Activated T-cell treated with anti-CD3 and anti-CD28 coated beads, Interleukin-2, amount 50 U/mL, for 72 hours (primary cell): ENCODE measurements at regions not wholly inside any gene's neighbourhood (a gene's known extent, or its start where the extent isn't known, plus 50 kb on each side); places are given as distances from the start of the nearest gene placed in this dataset.
"Not testable (repeated sequence)": the region's sequence is repeated elsewhere in the genome, so short reads cannot be mapped to it uniquely, and the experiment has no call there.

Experiments
- ATAC-seq, 2 donors: fragments of 150-1000 bp; cut with Tn5 transposase; replicated peaks in 1 of 2; 2 replicates each; pipeline ENCODE4 v1.10.0; 2021; ENCODE audit warnings: moderate library complexity in 2 of 2, mild to moderate bottlenecking in 1 of 2
- DNase-seq, 2 donors: peaks; one replicate each; pipeline ENCODE4 v3.0.0; 2021 to 2022; ENCODE audit warnings: mixed read lengths in 1 of 2
- H3K27ac Mint-ChIP-seq: one replicate; pipeline ENCODE4 v1.8.0; 2022; ENCODE audit warnings: mild to moderate bottlenecking, moderate library complexity, mixed read lengths
- H3K27me3 Mint-ChIP-seq: one replicate; pipeline ENCODE4 v1.8.0; 2022; ENCODE audit warnings: low read depth, mixed read lengths
- H3K36me3 Mint-ChIP-seq, 2 donors: one replicate each; pipeline ENCODE4 v1.8.0; 2022; ENCODE audit warnings: mixed read lengths in 2 of 2, mild to moderate bottlenecking in 1 of 2; ENCODE audit not compliant: insufficient read depth in 2 of 2
- H3K4me1 Mint-ChIP-seq: one replicate; pipeline ENCODE4 v1.8.0; 2022; ENCODE audit warnings: low read depth, mixed read lengths
- H3K4me3 Mint-ChIP-seq, 2 donors: one replicate each; pipeline ENCODE4 v1.8.0; 2022; ENCODE audit warnings: mild to moderate bottlenecking in 2 of 2, mixed read lengths in 2 of 2, moderate library complexity in 2 of 2
- H3K9me3 Mint-ChIP-seq, 2 donors: one replicate each; pipeline ENCODE4 v1.8.0; 2022; ENCODE audit warnings: mixed read lengths in 2 of 2

GRCh38 chr6:99668036-99668705 lies 61.5 kb downstream of the PRDM13 start:
- no peak for ATAC-seq
- peaks cover 1% of the 10 kb centered on the region in 2 donors for H3K9me3 Mint-ChIP-seq
- no peaks in the 10 kb centered on the region for H3K36me3 Mint-ChIP-seq
- H3K27ac Mint-ChIP-seq: no peak overlapping the region
- DNase-seq: no peak
- H3K4me3 Mint-ChIP-seq: no peak overlapping the region
- peaks cover 11% of the 10 kb centered on the region for H3K27me3 Mint-ChIP-seq
- H3K4me1 Mint-ChIP-seq: no peaks in the 10 kb centered on the region

GRCh38 chr6:99689916-99690685 lies 83.5 kb downstream of the PRDM13 start:
- H3K36me3 Mint-ChIP-seq: no peaks in the 10 kb centered on the region
- H3K27me3 Mint-ChIP-seq: peaks cover 16% of the 10 kb centered on the region
- no peak overlapping the region for H3K27ac Mint-ChIP-seq
- peaks cover 3 to 4% of the 10 kb centered on the region in 2 donors for H3K9me3 Mint-ChIP-seq
- no peak overlapping the region for H3K4me3 Mint-ChIP-seq
- DNase-seq (no peak), ATAC-seq (no peak)
- no peaks in the 10 kb centered on the region for H3K4me1 Mint-ChIP-seq

DNA sequence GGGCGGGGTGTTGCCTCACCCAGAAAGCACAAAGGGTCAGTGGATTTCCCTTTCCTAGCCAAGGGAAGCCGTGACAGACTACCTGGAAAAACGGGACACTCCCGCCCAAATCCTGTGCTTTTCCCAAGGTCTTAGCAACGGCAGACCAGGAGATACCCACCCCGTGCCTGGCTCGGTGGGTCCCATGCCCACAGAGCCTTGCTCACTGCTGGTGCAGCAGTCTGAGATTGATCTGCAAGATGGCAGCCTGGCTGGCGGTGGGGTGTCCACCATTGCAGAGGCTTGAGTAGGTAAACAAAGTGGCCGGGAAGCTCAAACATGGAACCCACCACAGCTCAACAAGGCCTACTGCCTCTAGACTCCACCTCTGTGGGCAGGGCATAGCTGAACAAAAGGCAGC lies 95.7 kb downstream of the PRDM13 start:
- not testable (repeated sequence) for H3K4me1 Mint-ChIP-seq, H3K27ac Mint-ChIP-seq, H3K36me3 Mint-ChIP-seq, H3K27me3 Mint-ChIP-seq, ATAC-seq, H3K9me3 Mint-ChIP-seq, H3K4me3 Mint-ChIP-seq, DNase-seq

DNA sequence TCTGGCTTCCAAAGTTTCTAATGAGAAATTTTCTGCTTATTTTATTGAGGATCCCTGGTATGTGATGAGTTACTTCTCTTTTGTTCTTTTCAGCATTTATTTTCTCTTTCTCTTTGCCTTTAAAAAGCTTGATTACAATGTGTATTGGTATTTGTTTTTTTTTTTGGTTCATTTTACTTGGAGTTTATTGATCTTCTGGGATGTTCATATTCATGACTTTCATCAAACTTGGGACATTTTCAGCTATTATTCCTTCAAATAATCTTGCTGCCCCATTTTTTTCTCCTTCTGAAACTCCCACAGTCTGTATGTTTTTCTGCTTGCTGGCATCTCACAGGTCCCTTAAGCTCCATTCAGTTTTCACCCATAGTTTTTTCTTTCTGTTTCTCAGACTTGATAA lies 102.4 kb downstream of the PRDM13 start:
- no peaks in the 10 kb centered on the region for H3K27me3 Mint-ChIP-seq
- DNase-seq: no peak
- no peaks in the 10 kb centered on the region for H3K9me3 Mint-ChIP-seq
- no peak for ATAC-seq
- no peak overlapping the region for H3K27ac Mint-ChIP-seq
- no peak overlapping the region for H3K4me3 Mint-ChIP-seq
- H3K36me3 Mint-ChIP-seq: no peaks in the 10 kb centered on the region
- H3K4me1 Mint-ChIP-seq: no peaks in the 10 kb centered on the region

GRCh38 chr6:99711302-99711701 lies 104.7 kb downstream of the PRDM13 start:
- no peaks in the 10 kb centered on the region for H3K9me3 Mint-ChIP-seq
- ATAC-seq: no peak
- no peaks in the 10 kb centered on the region for H3K36me3 Mint-ChIP-seq
- H3K4me1 Mint-ChIP-seq: no peaks in the 10 kb centered on the region
- peaks cover 7% of the 10 kb centered on the region for H3K27me3 Mint-ChIP-seq
- H3K27ac Mint-ChIP-seq: no peak overlapping the region
- no peak for DNase-seq
- H3K4me3 Mint-ChIP-seq: no peak overlapping the region

DNA sequence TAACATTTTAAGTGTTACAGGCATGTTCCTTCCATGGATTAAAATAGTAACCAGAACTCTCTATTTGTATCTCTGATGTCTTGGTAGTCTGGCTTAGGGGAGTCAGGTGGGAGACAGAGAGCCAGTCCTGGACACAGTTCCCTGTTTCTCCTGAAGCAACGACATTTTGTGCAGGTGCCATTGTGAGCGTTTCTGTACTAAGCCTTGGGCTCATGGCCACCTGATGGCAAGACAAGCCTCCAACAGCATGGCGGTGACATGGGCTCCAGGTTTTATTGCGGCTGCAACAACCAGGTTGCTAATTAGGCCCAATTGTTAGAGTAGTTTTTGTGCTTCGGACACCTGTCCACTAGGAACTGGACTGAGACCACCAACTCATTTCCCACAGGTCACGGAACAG lies 105.3 kb downstream of the PRDM13 start:
- no peak for ATAC-seq
- Mint-ChIP-seq H3K36me3 (peaks cover 0 to 3% of the 10 kb centered on the region in 2 donors), H3K4me3 (no peak overlapping the region), H3K27ac (no peak overlapping the region), H3K9me3 (peaks cover 3 to 4% of the 10 kb centered on the region in 2 donors), H3K4me1 (no peaks in the 10 kb centered on the region), H3K27me3 (peaks cover 13% of the 10 kb centered on the region)
- DNase-seq: no peak

GRCh38 chr6:99712519-99712918 lies 105.9 kb downstream of the PRDM13 start:
- no peak for DNase-seq
- Mint-ChIP-seq H3K36me3 (peaks cover 0 to 3% of the 10 kb centered on the region in 2 donors), H3K9me3 (peaks cover 3 to 4% of the 10 kb centered on the region in 2 donors), H3K27me3 (peaks cover 19% of the 10 kb centered on the region), H3K27ac (no peak overlapping the region), H3K4me3 (no peak overlapping the region), H3K4me1 (no peaks in the 10 kb centered on the region)
- ATAC-seq: no peak

GRCh38 chr6:99722043-99722442 lies 115.4 kb downstream of the PRDM13 start:
- H3K36me3 Mint-ChIP-seq, DNase-seq, ATAC-seq, H3K4me3 Mint-ChIP-seq, H3K27ac Mint-ChIP-seq, H3K4me1 Mint-ChIP-seq, H3K9me3 Mint-ChIP-seq: not testable (repeated sequence)
- H3K27me3 Mint-ChIP-seq: peaks cover 40% of the 10 kb centered on the region

- not testable (repeated sequence) for H3K27ac Mint-ChIP-seq, DNase-seq, H3K4me3 Mint-ChIP-seq, H3K9me3 Mint-ChIP-seq, H3K4me1 Mint-ChIP-seq, H3K36me3 Mint-ChIP-seq, ATAC-seq
- peaks cover 17% of the 10 kb centered on the region for H3K27me3 Mint-ChIP-seq
Observed at GRCh38 chr6:99730237-99730636, 123.6 kb downstream of the PRDM13 start.

DNA sequence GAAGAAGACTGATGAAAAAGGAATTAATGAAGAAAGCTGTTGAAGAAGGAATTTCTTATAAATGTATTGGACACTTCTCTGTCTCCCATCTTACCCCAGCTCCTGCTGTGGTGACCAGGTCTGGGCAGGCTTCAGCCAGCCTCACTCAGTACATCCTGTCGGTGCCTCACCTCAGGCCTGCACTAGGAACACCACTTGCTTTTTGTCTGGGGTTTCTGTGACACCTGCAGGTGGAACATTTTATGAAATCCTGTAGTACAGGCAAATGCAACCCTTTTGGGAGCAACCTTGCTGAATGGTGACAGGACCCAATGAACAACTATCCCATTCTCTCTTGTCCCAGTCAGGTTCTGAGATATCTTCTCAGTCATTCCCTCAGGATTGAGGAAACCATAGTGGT lies 129.7 kb downstream of the PRDM13 start:
- no peak for DNase-seq

GRCh38 chr6:99739526-99739925 lies 132.9 kb downstream of the PRDM13 start:
- Mint-ChIP-seq H3K4me1 (no peaks in the 10 kb centered on the region), H3K4me3 (no peak overlapping the region), H3K27me3 (peaks cover 34% of the 10 kb centered on the region), H3K9me3 (no peaks in the 10 kb centered on the region), H3K36me3 (no peaks in the 10 kb centered on the region), H3K27ac (no peak overlapping the region)
- ATAC-seq (no peak), DNase-seq (no peak)

More for the DNA sequence above, 129.7 kb downstream of the PRDM13 start:
- H3K36me3 Mint-ChIP-seq: no peaks in the 10 kb centered on the region
- no peak overlapping the region for H3K27ac Mint-ChIP-seq
- no peak for ATAC-seq
- H3K9me3 Mint-ChIP-seq: no peaks in the 10 kb centered on the region
- no peak overlapping the region for H3K4me3 Mint-ChIP-seq
- H3K27me3 Mint-ChIP-seq: peaks cover 30% of the 10 kb centered on the region
- H3K4me1 Mint-ChIP-seq: no peaks in the 10 kb centered on the region

GRCh38 chr6:99741092-99741491 lies 134.5 kb downstream of the PRDM13 start:
- Mint-ChIP-seq H3K9me3 (no peaks in the 10 kb centered on the region), H3K27me3 (peaks cover 41% of the 10 kb centered on the region), H3K4me3 (no peak overlapping the region), H3K36me3 (no peaks in the 10 kb centered on the region), H3K4me1 (no peaks in the 10 kb centered on the region), H3K27ac (no peak overlapping the region)
- DNase-seq: no peak
- no peak for ATAC-seq

DNA sequence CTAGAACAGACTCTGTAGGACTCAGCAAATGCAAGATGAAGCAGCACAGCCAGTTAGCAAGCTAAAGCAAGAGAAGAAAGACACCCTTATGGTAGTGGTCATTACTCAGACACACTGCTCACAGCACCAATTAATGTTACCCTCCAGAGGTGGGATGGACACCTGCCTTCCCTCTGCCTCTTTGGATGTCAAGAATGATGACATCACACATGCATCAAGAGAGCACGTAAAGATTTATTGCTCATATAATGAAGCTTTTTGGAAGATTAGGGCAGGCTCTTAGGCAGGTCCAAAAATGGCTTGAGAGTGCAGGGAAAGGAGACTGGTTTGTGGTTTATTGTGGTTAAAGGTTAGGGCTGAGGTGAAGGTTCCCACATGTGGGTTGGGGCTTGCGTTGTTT lies 137.0 kb downstream of the PRDM13 start:
- no peak overlapping the region for H3K27ac Mint-ChIP-seq
- no peak overlapping the region for H3K4me3 Mint-ChIP-seq
- no peaks in the 10 kb centered on the region for H3K4me1 Mint-ChIP-seq
- H3K9me3 Mint-ChIP-seq: no peaks in the 10 kb centered on the region
- H3K36me3 Mint-ChIP-seq: no peaks in the 10 kb centered on the region
- DNase-seq (no peak), ATAC-seq (no peak)
- peaks cover 40% of the 10 kb centered on the region for H3K27me3 Mint-ChIP-seq

DNA sequence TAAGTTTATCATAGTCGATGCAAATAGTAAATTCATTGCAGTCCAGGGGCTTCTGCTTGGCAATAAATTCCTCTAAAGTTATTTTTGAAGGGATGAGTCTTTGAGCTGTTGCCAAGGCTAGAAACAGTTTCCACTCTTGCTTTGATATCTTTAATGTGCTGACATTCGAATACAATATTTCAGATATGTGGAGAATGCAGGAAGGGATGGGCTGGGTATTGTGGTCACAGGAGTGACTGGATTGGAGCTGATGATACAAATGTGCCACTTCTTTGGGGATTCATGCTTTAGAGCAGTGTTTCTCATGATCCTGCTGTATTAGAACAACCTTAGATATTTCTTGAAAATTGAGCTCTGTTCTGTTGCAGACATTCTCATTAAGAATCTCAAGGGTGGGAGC lies 139.0 kb downstream of the PRDM13 start:
- H3K27me3 Mint-ChIP-seq: peaks cover 29% of the 10 kb centered on the region
- H3K4me1 Mint-ChIP-seq: no peaks in the 10 kb centered on the region
- no peak overlapping the region for H3K4me3 Mint-ChIP-seq
- no peak overlapping the region for H3K27ac Mint-ChIP-seq
- DNase-seq: no peak
- no peaks in the 10 kb centered on the region for H3K36me3 Mint-ChIP-seq
- no peaks in the 10 kb centered on the region for H3K9me3 Mint-ChIP-seq
- no peak for ATAC-seq
